ENCODE measurements at regions not wholly inside any gene's neighbourhood (a gene's known extent, or its start where the extent isn't known, plus 50 kb on each side); places are given as distances from the start of the nearest gene placed in this dataset.
"Not testable (repeated sequence)": the region's sequence is repeated elsewhere in the genome, so short reads cannot be mapped to it uniquely, and the experiment has no call there.

- TF ChIP-seq ZNF462 (CRISPR knock-in tag; IDR thresholded peaks at IDR 0.05) (no peak), EZH2 (IDR thresholded peaks at IDR 0.05; ENCODE audit: low read depth, unreplicated experiment) (no peak)
Observed at GRCh38 chr2:145747715-145748114, 1227.8 kb upstream of the ZEB2 start (continued).

DNA sequence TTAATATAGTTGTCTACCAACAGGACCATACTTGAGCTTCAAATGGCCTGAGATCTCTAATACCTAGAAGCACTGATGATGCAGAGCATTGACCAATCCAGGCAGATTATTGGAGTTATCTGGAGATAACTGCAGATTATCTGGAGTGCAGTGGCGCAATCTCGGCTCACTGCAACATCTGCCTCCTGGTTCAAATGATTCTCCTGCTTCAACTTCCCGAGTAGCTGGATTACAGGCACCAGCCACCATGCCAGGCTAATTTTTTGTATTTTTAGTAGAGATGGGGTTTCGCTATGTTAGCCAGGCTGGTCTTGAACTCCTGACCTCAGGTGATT, 1225.4 kb upstream of the ZEB2 start:
- not testable (repeated sequence) for H3K4me3 Mint-ChIP-seq; H3K27ac Mint-ChIP-seq; H3K9me3 Mint-ChIP-seq; H2AFZ ChIP-seq; H3F3A ChIP-seq (replicated peaks; ENCODE audit: low read depth); H3K27me3 Mint-ChIP-seq (ENCODE audit: insufficient read depth, low read depth, poor library complexity); H3K36me3 ChIP-seq (ENCODE audit: insufficient read depth); H4K20me1 ChIP-seq (replicated peaks; ENCODE audit: insufficient read depth); H3K27ac ChIP-seq (ENCODE audit: low read depth); H3K36me3 Mint-ChIP-seq (ENCODE audit: low read depth); H3K79me2 ChIP-seq (replicated peaks; ENCODE audit: insufficient read depth); H3K4me1 ChIP-seq (ENCODE audit: insufficient read depth); H3K4me3 ChIP-seq; H3K9me2 ChIP-seq (ENCODE audit: insufficient read depth); H3K27me3 ChIP-seq (ENCODE audit: insufficient read depth); H3K4me2 ChIP-seq; H3K4me1 Mint-ChIP-seq; ATAC-seq; DNase-seq (ENCODE audit: low spot score)

- no peak overlapping the region for H3K4me3 Mint-ChIP-seq
- H3K27ac Mint-ChIP-seq, result no peak overlapping the region
- no peaks in the 10 kb centered on the region for H3K27me3 Mint-ChIP-seq (ENCODE audit: insufficient read depth, low read depth, poor library complexity)
- no peaks in the 10 kb centered on the region for H3K27me3 ChIP-seq (ENCODE audit: insufficient read depth)
- H3K36me3 Mint-ChIP-seq (ENCODE audit: low read depth), result no peaks in the 10 kb centered on the region
- H3K36me3 ChIP-seq (ENCODE audit: insufficient read depth), result no peaks in the 10 kb centered on the region
- H3K9me2 ChIP-seq (ENCODE audit: insufficient read depth), result no peaks in the 10 kb centered on the region
- ATAC-seq (no peak), DNase-seq (ENCODE audit: low spot score) (no peak)
- no peaks in the 10 kb centered on the region for H3F3A ChIP-seq (replicated peaks; ENCODE audit: low read depth)
- H3K4me3 ChIP-seq, result no peak overlapping the region
- H3K4me1 Mint-ChIP-seq, result peaks cover 4% of the 10 kb centered on the region
- no peak overlapping the region for H3K4me2 ChIP-seq
- no peak overlapping the region for H3K27ac ChIP-seq (ENCODE audit: low read depth)
- 0 out of 2 replicates have a peak, but pooled peaks cover 7% of the 10 kb centered on the region for H3K4me1 ChIP-seq (ENCODE audit: insufficient read depth)
- H2AFZ ChIP-seq, result no peak overlapping the region
- H3K79me2 ChIP-seq (replicated peaks; ENCODE audit: insufficient read depth), result no peaks in the 10 kb centered on the region
- H4K20me1 ChIP-seq (replicated peaks; ENCODE audit: insufficient read depth), result no peaks in the 10 kb centered on the region
- H3K9me3 Mint-ChIP-seq, result no peaks in the 10 kb centered on the region
- TF ChIP-seq, protein P1, sequence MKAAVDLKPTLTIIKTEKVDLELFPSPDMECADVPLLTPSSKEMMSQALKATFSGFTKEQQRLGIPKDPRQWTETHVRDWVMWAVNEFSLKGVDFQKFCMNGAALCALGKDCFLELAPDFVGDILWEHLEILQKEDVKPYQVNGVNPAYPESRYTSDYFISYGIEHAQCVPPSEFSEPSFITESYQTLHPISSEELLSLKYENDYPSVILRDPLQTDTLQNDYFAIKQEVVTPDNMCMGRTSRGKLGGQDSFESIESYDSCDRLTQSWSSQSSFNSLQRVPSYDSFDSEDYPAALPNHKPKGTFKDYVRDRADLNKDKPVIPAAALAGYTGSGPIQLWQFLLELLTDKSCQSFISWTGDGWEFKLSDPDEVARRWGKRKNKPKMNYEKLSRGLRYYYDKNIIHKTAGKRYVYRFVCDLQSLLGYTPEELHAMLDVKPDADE (IDR thresholded peaks at IDR 0.05), result no peak
- TF ChIP-seq EZH2 (IDR thresholded peaks at IDR 0.05; ENCODE audit: low read depth, unreplicated experiment) (no peak), JUNB (IDR thresholded peaks at IDR 0.05; ENCODE audit: unreplicated experiment) (no peak), STAT1 (IDR thresholded peaks at IDR 0.05; ENCODE audit: unreplicated experiment) (no peak)
- TF ChIP-seq, protein P2, sequence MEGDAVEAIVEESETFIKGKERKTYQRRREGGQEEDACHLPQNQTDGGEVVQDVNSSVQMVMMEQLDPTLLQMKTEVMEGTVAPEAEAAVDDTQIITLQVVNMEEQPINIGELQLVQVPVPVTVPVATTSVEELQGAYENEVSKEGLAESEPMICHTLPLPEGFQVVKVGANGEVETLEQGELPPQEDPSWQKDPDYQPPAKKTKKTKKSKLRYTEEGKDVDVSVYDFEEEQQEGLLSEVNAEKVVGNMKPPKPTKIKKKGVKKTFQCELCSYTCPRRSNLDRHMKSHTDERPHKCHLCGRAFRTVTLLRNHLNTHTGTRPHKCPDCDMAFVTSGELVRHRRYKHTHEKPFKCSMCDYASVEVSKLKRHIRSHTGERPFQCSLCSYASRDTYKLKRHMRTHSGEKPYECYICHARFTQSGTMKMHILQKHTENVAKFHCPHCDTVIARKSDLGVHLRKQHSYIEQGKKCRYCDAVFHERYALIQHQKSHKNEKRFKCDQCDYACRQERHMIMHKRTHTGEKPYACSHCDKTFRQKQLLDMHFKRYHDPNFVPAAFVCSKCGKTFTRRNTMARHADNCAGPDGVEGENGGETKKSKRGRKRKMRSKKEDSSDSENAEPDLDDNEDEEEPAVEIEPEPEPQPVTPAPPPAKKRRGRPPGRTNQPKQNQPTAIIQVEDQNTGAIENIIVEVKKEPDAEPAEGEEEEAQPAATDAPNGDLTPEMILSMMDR (conservative IDR thresholded peaks at IDR 0.05; ENCODE audit: low read depth in 2 of 2), result no peak
Observed at GRCh38 chr2:145744541-145745386, 1224.8 kb upstream of the ZEB2 start.

Measured in GM23338 (cell line).